Kidney (tissue), 13 donors: ENCODE measurements at regions not wholly inside any gene's neighbourhood (a gene's known extent, or its start where the extent isn't known, plus 50 kb on each side); places are given as distances from the start of the nearest gene placed in this dataset.

Experiments
- DNase-seq, 5 donors: peaks; one replicate each; pipeline ENCODE4 v3.0.0-alpha.2; 2013 to 2020
- FAIRE-seq: peaks from 2 replicates; lab custom pipeline; 2012; peaks lifted over from hg19 to GRCh38; lab: Jason Lieb, UNC
- H3K27ac ChIP-seq, 2 donors: one replicate each; pipeline ENCODE4 v1.7.0; 2013; ENCODE audit warnings: low read depth in 2 of 2, low read length in 2 of 2, inconsistent platforms in 1 of 2
- H3K27me3 ChIP-seq: one replicate; pipeline ENCODE4 v1.7.1; 2013; ENCODE audit warnings: low read length, inconsistent platforms; ENCODE audit not compliant: control insufficient read depth, insufficient read depth
- H3K36me3 ChIP-seq, 3 donors: one replicate each; pipeline versions ENCODE4 v1.7.0 to v1.7.1; 2013; ENCODE audit warnings: low read length in 3 of 3, control low read depth in 1 of 3, inconsistent platforms in 1 of 3; ENCODE audit not compliant: insufficient read depth in 3 of 3, control insufficient read depth in 2 of 3
- H3K4me1 ChIP-seq, 3 donors: one replicate each; pipeline versions ENCODE4 v1.7.0 to v1.7.1; 2013; ENCODE audit warnings: low read length in 3 of 3, inconsistent platforms in 1 of 3, low read depth in 1 of 3; ENCODE audit not compliant: control insufficient read depth in 2 of 3, insufficient read depth in 2 of 3
- H3K4me3 ChIP-seq, 3 donors: one replicate each; pipeline versions ENCODE4 v1.7.0 to v1.8.1; 2013; ENCODE audit warnings: low read length in 3 of 3, control low read depth in 1 of 3, inconsistent platforms in 1 of 3
- H3K9ac ChIP-seq, 3 donors: one replicate each; pipeline versions ENCODE4 v1.7.0 to v1.7.1; 2013; ENCODE audit warnings: low read length in 3 of 3, control low read depth in 1 of 3, inconsistent platforms in 1 of 3
- H3K9me3 ChIP-seq, 3 donors: one replicate each; pipeline versions ENCODE4 v1.7.0 to v1.7.1; 2013; ENCODE audit warnings: low read length in 3 of 3, control low read depth in 1 of 3, inconsistent platforms in 1 of 3; ENCODE audit not compliant: control insufficient read depth in 2 of 3, insufficient read depth in 1 of 3
- CTCF ChIP-seq: IDR thresholded peaks from 3 replicates; pipeline ENCODE4 v1.5.1; 2012; ENCODE audit warnings: mild to moderate bottlenecking, moderate library complexity, borderline replicate concordance; ENCODE audit not compliant: insufficient read depth; ENCODE audit errors: extremely low read depth
- intact Hi-C: fragments of 100-400 bp; cut with DNase I; formaldehyde crosslinking; loops from one replicate; pipeline ENCODE4 v1.11.1; 2022
- donor health status: control.
- donor health status: control.
- donor health status: control.
- donor health status: control.
- donor health status: control.
- donor health status: DM: yes; HTN: yes; CAD: no.
- donor health status: Normal renal cell carcinoma (clear cell type).

- intact Hi-C loops = no loop called here
- Histone ChIP-seq H3K9ac (no peak overlapping the region), H3K36me3 (no peaks in the 10 kb centered on the region), H3K4me1 (no peaks in the 10 kb centered on the region), H3K4me3 (peak overlapping the region in 1 of 3 donors; percentile 20), H3K27ac (no peak overlapping the region), H3K9me3 (no peaks in the 10 kb centered on the region), H3K27me3 (no peaks in the 10 kb centered on the region)
- TF ChIP-seq CTCF = no peak
- FAIRE-seq (no peak), DNase-seq (no peak)
Measured at GRCh38 chr16:73775841-73776388, 520.7 kb upstream of the PSMD7 start.

- intact Hi-C loops = no loop called here
- H3K4me3 ChIP-seq = no peak overlapping the region
- no peak for TF ChIP-seq CTCF
- H3K36me3 ChIP-seq = no peaks in the 10 kb centered on the region
- FAIRE-seq (no peak), DNase-seq (no peak)
- H3K27me3 ChIP-seq = no peaks in the 10 kb centered on the region
- H3K9ac ChIP-seq = no peak overlapping the region
- H3K27ac ChIP-seq = no peak overlapping the region
- no peaks in the 10 kb centered on the region for H3K4me1 ChIP-seq
- no peaks in the 10 kb centered on the region for H3K9me3 ChIP-seq
Measured at GRCh38 chr16:73771196-73772064, 525.2 kb upstream of the PSMD7 start.

- H3K27ac ChIP-seq = no peak overlapping the region
- H3K4me3 ChIP-seq = no peak overlapping the region
- TF ChIP-seq CTCF = no peak
- intact Hi-C loops = no loop called here
- no peaks in the 10 kb centered on the region for H3K4me1 ChIP-seq
- no peak for FAIRE-seq
- DNase-seq = no peak
- H3K36me3 ChIP-seq = no peaks in the 10 kb centered on the region
- no peaks in the 10 kb centered on the region for H3K27me3 ChIP-seq
- no peak overlapping the region for H3K9ac ChIP-seq
- H3K9me3 ChIP-seq = no peaks in the 10 kb centered on the region
Measured at GRCh38 chr16:73768786-73769203, 527.8 kb upstream of the PSMD7 start.
